Erythroblast (primary cell): ENCODE measurements at regions not wholly inside any gene's neighbourhood (a gene's known extent, or its start where the extent isn't known, plus 50 kb on each side); places are given as distances from the start of the nearest gene placed in this dataset.

Experiments
- GATA1 ChIP-seq: IDR thresholded peaks from 2 replicates; pipeline ENCODE4 v1.6.1; 2011; ENCODE audit warnings: low read depth, mild to moderate bottlenecking, control low read depth, low read length, moderate library complexity
- POLR2A ChIP-seq: IDR thresholded peaks from 2 replicates; pipeline ENCODE4 v1.6.1; 2011; ENCODE audit warnings: mild to moderate bottlenecking, low read length

DNA sequence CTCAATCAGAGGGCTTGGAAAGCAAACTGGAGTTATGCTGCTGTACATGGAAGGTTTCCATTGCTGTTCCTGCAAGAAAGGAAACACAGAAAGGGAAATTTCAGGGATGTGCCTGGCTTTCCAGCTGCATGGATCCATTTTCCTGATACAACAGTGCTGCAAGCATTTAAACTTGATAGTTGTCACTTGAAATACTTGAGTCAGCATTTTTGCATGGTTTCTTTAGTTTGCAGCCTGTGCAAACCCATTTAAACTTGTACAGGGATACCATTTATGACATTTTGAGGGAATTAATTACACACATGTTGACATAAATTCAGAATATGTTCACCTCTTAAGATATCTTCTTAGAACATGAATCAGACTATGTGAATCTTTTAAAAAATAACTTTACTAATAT is 131.1 kb upstream of the RASGEF1B start:
- no peak for TF ChIP-seq POLR2A
- no peak for TF ChIP-seq GATA1
